Activated CD8-positive, alpha-beta memory T cell treated with anti-CD3 and anti-CD28 coated beads for 36 hours (primary cell): ENCODE measurements at regions not wholly inside any gene's neighbourhood (a gene's known extent, or its start where the extent isn't known, plus 50 kb on each side); places are given as distances from the start of the nearest gene placed in this dataset.
"Not testable (repeated sequence)": the region's sequence is repeated elsewhere in the genome, so short reads cannot be mapped to it uniquely, and the experiment has no call there.

Experiments
- CTCF ChIA-PET: fragments of 350-600 bp; sonication (Branson Sonifier 250); formaldehyde crosslinking; loops from one replicate; lab custom pipeline; 2021; ENCODE audit warnings: antibody characterized with exemption; lab: Charles Lee
- POLR2A ChIA-PET: fragments of 350-600 bp; sonication (Branson Sonifier 250); formaldehyde crosslinking; loops from one replicate; lab custom pipeline; 2021; ENCODE audit warnings: antibody characterized with exemption; lab: Charles Lee

DNA sequence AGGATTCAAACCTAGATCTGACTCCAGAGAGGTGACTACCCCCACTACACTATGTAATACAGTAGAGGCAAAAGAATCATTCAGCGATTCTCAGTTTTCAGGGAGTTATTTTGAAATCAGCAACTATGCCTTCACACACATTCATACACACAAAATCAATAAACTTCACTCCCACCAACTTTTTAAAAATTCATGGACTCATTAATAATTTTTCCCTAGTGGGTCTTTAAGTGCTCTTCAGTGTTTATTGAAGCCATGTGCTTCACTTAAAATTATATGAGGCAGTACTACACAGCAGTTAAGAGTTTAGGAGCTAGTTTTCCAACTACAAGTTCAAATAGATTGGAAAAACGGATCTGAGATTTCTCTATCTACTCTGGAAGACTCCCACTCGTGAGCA lies 452.7 kb upstream of the ADGRB3 start:
- ChIA-PET POLR2A (no interaction called here), CTCF (no interaction called here)

DNA sequence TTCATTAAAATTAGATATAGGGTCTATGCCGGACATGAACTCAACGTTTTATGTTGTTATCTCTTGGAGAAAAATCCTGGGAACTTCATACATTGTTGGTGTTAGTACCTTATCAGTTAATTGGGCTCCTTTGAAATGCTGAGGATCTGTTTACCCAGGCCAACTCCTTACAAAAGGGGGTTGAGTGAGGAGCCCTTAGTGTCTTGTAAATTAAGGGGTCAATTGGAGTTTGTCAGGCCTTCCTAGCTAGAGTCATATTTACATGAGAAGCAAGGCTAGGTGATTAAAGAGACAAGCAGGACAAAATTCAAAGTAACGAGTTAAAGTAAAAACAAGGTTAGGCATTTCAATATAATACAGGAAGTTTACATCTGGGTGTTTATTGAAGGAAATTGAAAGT lies 454.1 kb upstream of the ADGRB3 start:
- POLR2A ChIA-PET, CTCF ChIA-PET: not testable (repeated sequence)

DNA sequence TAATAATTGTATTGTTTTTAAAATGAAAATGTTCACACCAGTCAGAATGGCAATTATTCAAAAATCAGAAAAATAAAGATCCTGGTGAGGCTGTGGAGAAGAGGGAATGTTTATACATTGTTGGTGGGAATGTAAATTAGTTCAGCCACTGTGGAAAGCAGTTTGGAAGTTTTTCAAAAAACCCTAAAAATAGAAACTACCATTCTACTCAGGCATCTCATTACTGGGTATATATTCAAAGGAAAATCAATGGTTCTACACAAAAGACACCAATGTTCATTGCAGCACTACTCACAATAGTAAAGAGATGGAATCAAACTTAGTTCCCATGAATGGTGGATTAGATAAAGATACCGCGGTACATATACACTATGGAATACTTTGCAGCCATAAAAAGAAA lies 461.5 kb upstream of the ADGRB3 start:
- POLR2A ChIA-PET: no interaction called here

DNA sequence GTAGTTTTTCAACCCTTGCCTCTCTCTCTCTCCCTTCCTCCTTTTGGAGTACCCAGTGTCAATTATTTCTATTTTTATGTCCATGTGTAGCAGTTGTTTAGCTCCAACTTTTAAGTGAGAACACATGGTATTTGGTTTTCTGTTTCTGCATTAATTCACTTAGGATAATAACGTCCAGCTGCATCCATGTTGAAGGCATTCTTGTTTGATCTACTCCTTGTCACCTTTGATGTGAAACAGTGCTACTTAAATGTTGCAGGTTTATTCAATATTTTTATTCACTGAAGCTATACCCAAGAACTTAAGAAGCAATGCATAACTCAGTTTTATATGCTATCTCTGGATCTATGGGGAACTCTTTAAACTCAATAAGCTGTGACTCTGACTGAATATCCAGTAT lies 465.2 kb upstream of the ADGRB3 start:
- POLR2A ChIA-PET: no interaction called here

More for the DNA sequence above, 461.5 kb upstream of the ADGRB3 start:
- CTCF ChIA-PET: interaction anchor here (0.7 kb wide), 1 partner anchor 659 kb away, joined by 5 read pairs; no protein-coding TSS in a partner anchor

GRCh38 chr6:68167604-68168003 lies 467.5 kb upstream of the ADGRB3 start:
- CTCF ChIA-PET: no interaction called here

More for the DNA sequence above, 465.2 kb upstream of the ADGRB3 start:
- CTCF ChIA-PET: no interaction called here

DNA sequence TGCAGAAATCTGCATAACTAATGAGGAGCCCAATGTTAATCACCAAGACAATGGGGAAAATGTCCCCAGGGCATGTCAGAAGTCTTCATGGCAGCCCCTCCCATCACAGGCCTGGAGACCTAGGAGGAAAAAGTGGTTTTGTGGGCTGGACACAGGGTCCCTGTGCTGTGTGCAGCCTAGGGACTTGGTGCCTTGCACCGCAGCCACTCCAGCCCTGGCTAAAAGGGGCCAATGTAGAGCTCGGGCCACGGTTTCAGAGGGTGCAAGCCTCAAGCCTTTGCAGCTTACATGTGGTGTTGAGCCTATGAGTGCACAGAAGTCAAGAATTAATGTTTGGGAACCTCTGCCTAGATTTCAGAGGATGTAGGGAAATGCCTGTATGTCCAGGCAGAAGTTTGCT lies 474.3 kb upstream of the ADGRB3 start:
- CTCF ChIA-PET, POLR2A ChIA-PET: not testable (repeated sequence)

More at GRCh38 chr6:68167604-68168003, 467.5 kb upstream of the ADGRB3 start:
- POLR2A ChIA-PET: no interaction called here

DNA sequence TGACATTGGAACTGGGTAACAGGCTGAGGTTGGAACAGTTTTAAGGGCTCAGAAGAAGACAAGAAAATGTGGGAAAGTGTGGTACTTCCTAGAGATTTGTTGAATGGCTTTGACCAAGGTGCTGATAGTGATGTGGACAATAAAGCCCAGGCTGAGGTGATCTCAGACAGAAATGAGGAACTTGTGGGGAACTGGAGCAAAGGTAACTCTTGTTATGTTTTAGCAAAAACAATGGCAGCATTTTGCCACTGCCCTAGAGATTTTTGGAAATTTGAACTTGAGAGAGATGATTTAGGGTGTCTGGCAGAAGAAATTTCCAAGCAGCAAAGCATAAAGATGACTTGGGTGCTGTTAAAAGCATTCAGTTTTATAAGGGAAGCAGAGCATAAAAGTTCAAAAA lies 474.7 kb upstream of the ADGRB3 start:
- ChIA-PET CTCF (no interaction called here), POLR2A (no interaction called here)

GRCh38 chr6:68159433-68159832 lies 475.6 kb upstream of the ADGRB3 start:
- ChIA-PET POLR2A (no interaction called here), CTCF (no interaction called here)

- ChIA-PET POLR2A (no interaction called here), CTCF (no interaction called here)
Observed at GRCh38 chr6:68158256-68158655, 476.8 kb upstream of the ADGRB3 start.

GRCh38 chr6:68144667-68145066 lies 490.4 kb upstream of the ADGRB3 start:
- ChIA-PET POLR2A (no interaction called here), CTCF (no interaction called here)

- ChIA-PET POLR2A (no interaction called here), CTCF (no interaction called here)
Observed at GRCh38 chr6:68141190-68141589, 493.9 kb upstream of the ADGRB3 start.

GRCh38 chr6:68139130-68139529 lies 496.0 kb upstream of the ADGRB3 start:
- CTCF ChIA-PET: no interaction called here
- POLR2A ChIA-PET: no interaction called here

GRCh38 chr6:68134796-68135195 lies 500.3 kb upstream of the ADGRB3 start:
- ChIA-PET POLR2A (no interaction called here), CTCF (no interaction called here)

GRCh38 chr6:68128211-68128610 lies 506.9 kb upstream of the ADGRB3 start:
- ChIA-PET CTCF (no interaction called here), POLR2A (no interaction called here)

- POLR2A ChIA-PET: no interaction called here
- CTCF ChIA-PET: no interaction called here
Observed at GRCh38 chr6:68127074-68127473, 508.0 kb upstream of the ADGRB3 start.

- ChIA-PET POLR2A (no interaction called here), CTCF (no interaction called here)
Observed at GRCh38 chr6:68126089-68126749, 508.9 kb upstream of the ADGRB3 start.

DNA sequence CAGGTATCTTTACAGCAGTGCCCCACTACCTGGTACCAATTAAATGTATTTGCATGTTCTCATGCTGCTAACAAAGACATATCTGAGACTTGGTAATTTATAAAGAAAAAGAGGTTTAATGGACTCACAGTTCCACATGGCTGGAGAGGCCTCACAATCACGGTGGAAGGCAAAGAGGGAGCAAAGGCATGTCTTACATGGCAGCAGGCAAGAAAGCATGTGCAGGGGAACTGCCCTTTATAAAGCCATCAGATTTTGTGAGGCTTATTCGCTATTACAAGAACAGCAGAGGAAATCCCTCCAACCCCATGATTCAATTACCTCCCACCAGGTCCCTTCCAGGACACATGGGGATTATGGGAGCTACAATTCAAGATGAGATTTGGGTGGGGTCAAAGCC lies 512.1 kb upstream of the ADGRB3 start:
- CTCF ChIA-PET: not testable (repeated sequence)

DNA sequence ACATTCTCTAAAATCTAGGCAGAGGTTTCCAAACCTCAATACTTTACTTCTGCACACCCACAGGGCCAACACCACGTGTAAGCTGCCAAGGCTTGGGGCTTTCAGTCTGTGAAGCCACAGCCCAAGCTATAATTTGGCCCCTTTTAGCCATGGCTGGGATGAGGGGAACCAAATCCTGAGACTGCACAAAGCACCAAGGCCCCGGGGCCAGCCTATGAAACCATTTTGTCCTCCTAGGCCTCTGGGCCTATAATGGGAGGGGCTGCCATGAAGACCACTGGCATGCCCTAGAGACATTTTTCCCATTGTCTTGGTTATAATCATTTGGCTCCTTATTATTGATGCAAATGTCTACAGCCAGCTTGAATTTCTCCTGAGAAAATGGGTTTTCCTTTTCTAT lies 513.0 kb upstream of the ADGRB3 start:
- CTCF ChIA-PET: no interaction called here
- POLR2A ChIA-PET: no interaction called here

More for the DNA sequence above, 512.1 kb upstream of the ADGRB3 start:
- POLR2A ChIA-PET: not testable (repeated sequence)

- POLR2A ChIA-PET, CTCF ChIA-PET: not testable (repeated sequence)
Observed at GRCh38 chr6:68120954-68121353, 514.1 kb upstream of the ADGRB3 start.

- POLR2A ChIA-PET: no interaction called here
- CTCF ChIA-PET: no interaction called here
Observed at GRCh38 chr6:68114463-68115047, 520.5 kb upstream of the ADGRB3 start.

DNA sequence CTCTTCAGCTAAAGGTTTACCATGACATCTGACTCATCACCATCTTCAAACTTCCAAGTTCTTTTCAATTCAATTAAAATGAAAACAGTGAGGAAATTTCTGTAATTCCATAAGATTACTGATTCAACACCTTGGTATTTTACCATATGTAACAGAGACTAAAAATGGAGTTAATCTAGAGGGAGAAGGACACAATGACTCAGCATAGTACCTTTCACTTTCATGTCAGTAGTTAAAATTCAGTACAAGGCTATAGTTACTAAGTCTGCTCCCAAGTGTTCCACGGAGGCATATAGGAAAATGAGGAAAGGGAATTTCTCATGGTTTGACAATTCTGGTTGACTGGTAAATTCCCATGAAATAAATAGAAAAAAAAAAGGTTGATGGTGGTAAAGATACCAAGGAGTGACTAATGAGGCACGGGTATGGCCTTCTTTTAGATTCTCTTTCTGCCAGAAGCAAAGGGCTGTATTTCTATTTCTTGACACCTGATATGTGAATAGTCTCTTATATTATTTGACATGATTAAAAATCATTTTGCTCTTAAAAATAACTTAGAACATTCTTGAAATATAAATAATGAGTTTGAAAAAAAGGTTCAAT lies 526.7 kb upstream of the ADGRB3 start:
- CTCF ChIA-PET: no interaction called here

More for the DNA sequence above, 526.7 kb upstream of the ADGRB3 start:
- POLR2A ChIA-PET: no interaction called here
